PFSK-1 (cell line): ENCODE measurements at regions not wholly inside any gene's neighbourhood (a gene's known extent, or its start where the extent isn't known, plus 50 kb on each side); places are given as distances from the start of the nearest gene placed in this dataset.

ENCODE experiments used
- FOXP2 ChIP-seq: optimal IDR thresholded peaks from 2 replicates; pipeline ENCODE3; 2011; ENCODE audit warnings: borderline replicate concordance, control low read depth, inconsistent platforms; ENCODE audit not compliant: insufficient read depth; ENCODE audit errors: extremely low read length, extremely low read depth
- POLR2AphosphoS5 ChIP-seq: IDR thresholded peaks from 2 replicates; pipeline ENCODE4 v1.6.1; 2012; ENCODE audit warnings: low read depth, mild to moderate bottlenecking, control low read depth, low read length, moderate library complexity
- REST ChIP-seq, 2 experiments: IDR thresholded peaks; 2 replicates each; pipeline versions ENCODE4 v1.6.1 to v1.8.0; 2011 to 2012; ENCODE audit warnings: low read depth in 2 of 2, low read length in 2 of 2, control low read depth in 1 of 2, inconsistent platforms in 1 of 2, mild to moderate bottlenecking in 1 of 2, moderate library complexity in 1 of 2; ENCODE audit not compliant: insufficient read depth in 1 of 2
- SIN3A ChIP-seq: IDR thresholded peaks from 2 replicates; pipeline ENCODE4 v1.6.1; 2012; ENCODE audit warnings: mild to moderate bottlenecking, low read length, moderate library complexity, borderline replicate concordance; ENCODE audit not compliant: insufficient read depth
- TAF1 ChIP-seq: IDR thresholded peaks from 2 replicates; pipeline ENCODE4 v1.6.1; 2012; ENCODE audit warnings: low read length, control low read depth, borderline replicate concordance; ENCODE audit not compliant: insufficient read depth

GRCh38 chr3:162776148-162776547 lies 1279.5 kb downstream of the OTOL1 start:
- TF ChIP-seq REST (IDR thresholded peaks at IDR 0.05; ENCODE audit: insufficient read depth in 1 of 2, low read depth in 2 of 2, low read length in 2 of 2), result no peak
- TF ChIP-seq POLR2AphosphoS5, result no peak
- no peak for TF ChIP-seq TAF1
- no peak for TF ChIP-seq FOXP2
- no peak for TF ChIP-seq SIN3A
